T-helper 1 cell treated with Interleukin-12 subunit alpha and Interleukin-12 subunit beta and Interleukin-4 antibody, amounts not matched to agents 30 ng/mL and 1 ng/mL, for 36 hours (primary cell): ENCODE measurements at regions not wholly inside any gene's neighbourhood (a gene's known extent, or its start where the extent isn't known, plus 50 kb on each side); places are given as distances from the start of the nearest gene placed in this dataset.

ENCODE experiments used
- intact Hi-C: fragments of 100-400 bp; cut with micrococcal nuclease; formaldehyde crosslinking; loops from one replicate; pipeline ENCODE4 v1.15.1; 2024

GRCh38 chr13:73598020-73598712, 536.0 kb downstream of the KLF12 start:
- intact Hi-C loops: no loop called here

DNA sequence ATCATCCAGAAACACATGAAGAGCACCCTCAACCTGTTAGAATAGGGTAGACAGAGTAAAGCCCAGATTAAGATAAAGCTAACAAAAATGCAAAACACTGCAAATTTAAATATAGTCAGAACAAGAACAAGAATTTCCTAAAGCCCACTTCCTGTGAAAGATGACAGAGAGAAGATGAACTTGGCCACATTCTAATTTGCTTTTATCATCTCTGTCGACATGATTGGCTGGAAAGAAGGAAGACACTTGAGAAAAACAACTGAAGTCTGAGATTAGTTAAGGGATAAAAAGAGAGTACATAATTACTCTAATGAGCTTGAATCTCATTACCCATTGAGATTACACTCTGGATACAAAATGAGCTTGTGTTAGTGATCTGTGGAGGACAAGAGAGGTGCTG, 537.6 kb downstream of the KLF5 start:
- intact Hi-C loops: no loop called here

- intact Hi-C loops: loop anchor here (5.0 kb wide), 1 partner anchor 34 kb away; no protein-coding TSS in a partner anchor
These were observed 534.5 kb downstream of the KLF5 start for GRCh38 chr13:73593199-73593765.

GRCh38 chr13:73591861-73592260, 533.1 kb downstream of the KLF5 start:
- intact Hi-C loops: loop anchor here (5.0 kb wide), 1 partner anchor 35 kb away; no protein-coding TSS in a partner anchor

- intact Hi-C loops: loop anchor here (5.0 kb wide), 1 partner anchor 37 kb away; no protein-coding TSS in a partner anchor
These were observed 532.0 kb downstream of the KLF5 start for GRCh38 chr13:73590795-73591194.

DNA sequence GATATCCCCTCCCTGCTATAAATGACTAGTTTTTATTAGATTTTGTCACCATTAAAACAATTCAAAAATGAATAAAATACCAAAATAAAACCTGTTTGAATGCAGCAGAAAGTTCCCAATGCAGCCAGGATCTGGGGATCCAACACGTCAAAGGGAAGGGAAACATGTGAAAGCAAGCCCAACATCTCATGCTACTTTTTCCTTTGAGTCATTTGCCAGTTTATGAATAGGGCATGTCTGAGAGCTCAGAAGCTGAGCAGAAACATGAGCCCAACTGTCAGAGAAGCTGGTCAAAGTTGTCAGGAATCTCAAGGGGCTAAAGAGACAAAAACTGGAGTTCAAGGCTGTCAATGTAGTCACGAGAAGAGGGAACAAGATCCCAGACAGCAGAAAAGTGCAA, 526.4 kb downstream of the KLF5 start:
- intact Hi-C loops: no loop called here

GRCh38 chr13:73583331-73583730, 524.5 kb downstream of the KLF5 start:
- intact Hi-C loops: no loop called here

DNA sequence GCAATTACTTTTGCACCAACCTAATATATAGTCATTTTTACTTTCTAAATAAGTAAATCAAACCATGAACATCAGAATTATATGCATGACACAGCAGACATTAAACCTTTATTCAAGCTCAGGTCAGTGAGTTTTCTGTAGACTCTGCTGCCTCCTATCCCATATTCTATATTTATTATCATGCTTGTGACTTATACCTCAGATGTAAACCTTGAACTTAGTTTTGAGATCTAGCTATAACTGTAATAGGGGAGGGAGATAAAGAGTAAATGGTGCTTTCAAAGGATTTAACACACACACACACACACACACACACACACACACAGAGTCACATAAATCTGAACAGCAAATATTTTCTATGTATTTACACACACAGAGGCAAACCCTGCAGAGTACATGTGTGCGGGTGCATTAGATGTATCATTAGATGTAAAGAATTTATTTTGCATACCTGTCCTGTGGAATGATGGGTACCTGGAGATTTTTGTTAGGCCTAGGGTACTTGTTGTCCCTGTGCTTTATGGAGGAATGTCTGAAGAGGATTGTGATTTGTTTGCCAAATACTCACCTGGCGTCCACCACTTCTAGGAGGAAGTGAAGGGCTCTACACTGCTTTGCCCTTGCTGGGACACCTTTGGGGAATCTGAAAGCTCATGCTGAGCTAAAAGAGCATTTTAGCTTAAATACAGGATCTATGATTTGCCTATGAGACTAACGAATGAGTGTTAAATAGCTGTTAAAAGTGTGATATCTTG, 521.9 kb downstream of the KLF5 start:
- intact Hi-C loops: no loop called here

GRCh38 chr13:73579574-73580274, 520.9 kb downstream of the KLF5 start:
- intact Hi-C loops: no loop called here

DNA sequence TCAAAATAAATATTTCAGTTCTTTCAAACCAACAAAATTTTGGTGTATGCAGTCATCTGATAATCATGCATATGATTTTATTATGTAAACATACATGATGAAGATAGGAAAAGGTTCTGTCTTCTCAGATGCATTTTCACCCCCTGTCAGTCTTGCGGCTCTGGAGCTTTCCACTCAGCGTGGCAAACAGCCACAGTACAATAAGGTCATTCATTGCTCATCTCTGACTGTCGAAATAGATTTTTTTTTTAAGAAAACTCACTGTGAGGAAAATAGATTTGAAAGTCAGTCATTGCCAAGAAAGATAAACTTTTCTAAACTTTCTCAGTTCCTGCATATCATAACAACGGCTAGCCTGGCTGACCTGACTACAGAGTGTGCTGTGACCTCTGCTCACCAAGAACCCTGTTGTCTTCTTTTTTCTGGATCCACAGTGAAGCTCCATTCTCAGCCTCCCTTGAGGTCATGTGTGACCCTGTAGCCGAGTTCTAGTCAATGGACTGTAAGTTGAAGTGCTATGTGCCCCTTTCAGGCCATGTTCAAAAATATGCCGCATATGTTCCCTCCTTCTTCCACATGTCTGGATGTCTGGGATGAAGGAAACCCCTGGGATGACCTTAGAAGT, 519.6 kb downstream of the KLF5 start:
- intact Hi-C loops: no loop called here

- intact Hi-C loops: no loop called here
These were observed 517.5 kb downstream of the KLF5 start for GRCh38 chr13:73576291-73576690.

- intact Hi-C loops: no loop called here
These were observed 514.0 kb downstream of the KLF5 start for GRCh38 chr13:73572824-73573223.

DNA sequence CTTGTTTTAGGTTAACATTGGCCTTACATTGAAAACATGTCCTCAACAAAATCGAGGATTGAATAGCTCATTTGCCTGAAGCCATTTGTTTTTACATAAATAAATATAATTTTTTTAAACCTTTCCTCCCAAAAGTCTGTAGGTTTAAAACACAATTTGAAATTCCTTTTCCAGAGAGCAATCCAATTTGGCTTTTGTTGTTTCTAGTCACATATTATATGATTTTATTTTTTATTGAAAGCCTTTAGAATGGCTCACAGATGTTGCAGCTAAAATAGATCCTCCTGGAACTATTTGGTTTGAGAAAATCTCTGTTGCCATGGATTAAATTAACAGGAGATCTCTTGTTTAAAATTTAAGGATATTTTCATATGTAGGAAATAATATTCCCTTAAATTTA, 512.6 kb downstream of the KLF5 start:
- intact Hi-C loops: no loop called here

DNA sequence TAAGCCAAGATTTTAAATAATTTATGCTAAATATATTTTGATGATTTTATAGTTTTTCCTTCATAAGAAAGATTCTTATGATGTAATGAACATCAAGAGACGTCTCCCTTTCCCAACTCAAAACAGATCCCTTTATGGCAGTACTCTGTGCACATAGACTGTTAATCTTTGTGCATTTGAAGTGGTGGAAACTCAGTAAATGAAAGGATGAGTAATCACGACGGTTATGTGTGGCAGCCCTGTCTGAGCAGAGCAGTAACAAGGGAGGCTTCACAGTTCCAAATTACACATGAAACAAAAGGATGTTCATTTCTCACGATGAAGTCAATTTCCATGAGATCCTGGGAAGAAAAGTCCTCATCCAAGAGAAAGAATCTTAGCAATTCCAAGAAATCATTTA, 498.1 kb downstream of the KLF5 start:
- intact Hi-C loops: no loop called here

DNA sequence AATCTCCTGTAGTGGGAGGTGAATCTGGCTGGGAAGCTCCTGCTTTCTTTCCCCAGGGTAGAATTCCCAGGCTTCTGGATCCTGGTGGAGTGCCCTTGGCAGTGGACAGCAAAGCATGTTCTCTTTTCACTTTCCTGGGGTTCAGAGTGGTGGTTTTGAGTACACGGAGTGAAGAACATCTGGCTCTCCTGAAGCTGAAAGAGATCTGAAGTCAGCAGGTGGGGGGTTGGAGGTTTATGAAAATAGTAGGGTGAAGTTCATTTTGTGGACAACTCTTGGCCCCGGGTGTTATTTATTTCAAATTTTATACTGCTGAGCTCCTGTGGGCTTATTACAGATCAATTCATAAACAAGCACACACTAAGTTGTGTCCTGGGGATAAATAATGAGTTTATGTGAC, 497.3 kb downstream of the KLF5 start:
- intact Hi-C loops: no loop called here

- intact Hi-C loops: no loop called here
These were observed 492.9 kb downstream of the KLF5 start for GRCh38 chr13:73551736-73552135.

GRCh38 chr13:73549717-73550116, 490.9 kb downstream of the KLF5 start:
- intact Hi-C loops: no loop called here

DNA sequence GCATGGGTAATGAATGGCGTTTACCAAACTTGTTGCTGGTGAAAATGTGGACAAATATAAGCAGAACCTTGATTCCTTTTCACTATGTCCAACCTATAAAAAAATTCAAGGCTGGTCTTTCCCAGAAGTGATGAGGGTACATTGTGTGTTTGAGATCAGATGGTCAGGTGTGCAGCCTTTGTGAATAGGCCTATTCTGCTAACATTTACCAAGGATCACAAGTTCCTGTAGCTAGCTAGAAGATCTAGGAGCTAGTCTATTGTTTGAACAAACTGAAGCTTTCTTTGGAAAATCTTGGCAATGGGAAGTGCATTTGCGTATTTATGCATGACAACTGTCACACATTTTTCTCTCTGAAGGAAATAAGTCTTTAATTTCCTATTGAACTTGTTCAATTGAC, 489.6 kb downstream of the KLF5 start:
- intact Hi-C loops: no loop called here

- intact Hi-C loops: no loop called here
These were observed 488.4 kb downstream of the KLF5 start for GRCh38 chr13:73547239-73547638.

DNA sequence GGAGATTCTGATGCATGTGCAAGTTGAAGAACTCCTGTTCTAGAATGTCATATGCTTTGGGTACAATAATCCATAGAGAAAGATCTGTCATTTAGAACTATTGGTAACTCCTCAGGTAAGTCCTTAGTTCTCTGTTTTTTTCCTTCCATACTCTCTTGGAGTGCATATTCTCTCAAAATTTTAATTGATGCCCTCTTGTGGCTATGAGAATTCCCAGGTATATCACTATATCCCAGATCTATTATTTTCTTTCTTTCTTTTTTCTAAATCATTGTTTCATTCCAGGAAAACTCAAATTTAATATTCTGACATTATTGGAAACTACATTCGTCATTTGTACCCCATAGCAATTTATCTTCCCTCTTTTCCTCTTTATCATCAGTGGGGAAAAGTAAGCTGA, 485.4 kb downstream of the KLF5 start:
- intact Hi-C loops: no loop called here

DNA sequence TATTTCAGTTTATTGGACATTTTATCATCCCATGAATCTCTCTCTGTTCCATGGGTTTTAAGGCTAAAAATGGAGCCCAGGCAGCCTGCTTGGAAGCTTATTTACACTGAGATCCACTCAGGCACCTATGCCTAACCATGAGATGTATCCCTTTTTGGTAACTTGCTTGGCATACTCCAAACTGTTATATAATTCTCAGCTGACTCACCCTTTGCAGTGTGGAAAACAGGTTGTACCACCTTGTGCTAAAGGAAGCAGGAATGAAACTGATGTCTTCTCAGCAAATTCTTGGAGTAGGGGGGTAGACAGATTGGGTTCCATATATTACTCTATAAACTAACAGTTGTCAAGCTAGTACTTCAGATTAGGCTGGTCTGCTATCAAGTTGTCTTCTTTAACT, 483.6 kb downstream of the KLF5 start:
- intact Hi-C loops: no loop called here
